ENCODE measurements at regions not wholly inside any gene's neighbourhood (a gene's known extent, or its start where the extent isn't known, plus 50 kb on each side); places are given as distances from the start of the nearest gene placed in this dataset.

DNA sequence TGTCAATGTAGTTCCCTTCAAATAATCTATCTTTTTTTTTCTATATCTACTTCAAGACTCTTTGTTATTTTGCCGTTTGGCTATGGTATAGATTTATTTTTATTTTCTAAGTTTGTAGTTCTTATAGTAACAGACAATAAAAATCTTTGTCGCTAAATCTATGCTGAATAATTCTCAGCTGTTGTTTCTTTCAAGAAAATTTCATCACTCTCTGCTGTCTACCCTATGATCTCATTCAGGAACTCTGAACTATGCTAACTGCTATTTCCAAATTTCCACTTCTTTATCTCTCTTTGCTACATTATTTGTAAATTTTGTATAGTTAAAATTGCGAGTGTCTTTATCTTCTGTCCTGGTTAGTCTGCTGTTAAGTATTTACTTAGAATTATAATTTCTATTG lies 353.6 kb downstream of the LRFN5 start:
- TF ChIP-seq, protein P1, sequence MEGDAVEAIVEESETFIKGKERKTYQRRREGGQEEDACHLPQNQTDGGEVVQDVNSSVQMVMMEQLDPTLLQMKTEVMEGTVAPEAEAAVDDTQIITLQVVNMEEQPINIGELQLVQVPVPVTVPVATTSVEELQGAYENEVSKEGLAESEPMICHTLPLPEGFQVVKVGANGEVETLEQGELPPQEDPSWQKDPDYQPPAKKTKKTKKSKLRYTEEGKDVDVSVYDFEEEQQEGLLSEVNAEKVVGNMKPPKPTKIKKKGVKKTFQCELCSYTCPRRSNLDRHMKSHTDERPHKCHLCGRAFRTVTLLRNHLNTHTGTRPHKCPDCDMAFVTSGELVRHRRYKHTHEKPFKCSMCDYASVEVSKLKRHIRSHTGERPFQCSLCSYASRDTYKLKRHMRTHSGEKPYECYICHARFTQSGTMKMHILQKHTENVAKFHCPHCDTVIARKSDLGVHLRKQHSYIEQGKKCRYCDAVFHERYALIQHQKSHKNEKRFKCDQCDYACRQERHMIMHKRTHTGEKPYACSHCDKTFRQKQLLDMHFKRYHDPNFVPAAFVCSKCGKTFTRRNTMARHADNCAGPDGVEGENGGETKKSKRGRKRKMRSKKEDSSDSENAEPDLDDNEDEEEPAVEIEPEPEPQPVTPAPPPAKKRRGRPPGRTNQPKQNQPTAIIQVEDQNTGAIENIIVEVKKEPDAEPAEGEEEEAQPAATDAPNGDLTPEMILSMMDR (IDR thresholded peaks at IDR 0.05) = no peak
- no peak for TF ChIP-seq POLR2A (IDR thresholded peaks at IDR 0.05)
- no peak for TF ChIP-seq POLR2AphosphoS5 (IDR thresholded peaks at IDR 0.05; ENCODE audit: insufficient read depth in 1 of 2, low read depth in 1 of 2)
